GM19193 (cell line): ENCODE measurements at regions not wholly inside any gene's neighbourhood (a gene's known extent, or its start where the extent isn't known, plus 50 kb on each side); places are given as distances from the start of the nearest gene placed in this dataset.

Experiments used
- POLR2A ChIP-seq: IDR thresholded peaks from 4 replicates; pipeline ENCODE4 v1.6.1; 2011; ENCODE audit not compliant: insufficient read depth, insufficient read length; ENCODE audit errors: extremely low read depth

DNA sequence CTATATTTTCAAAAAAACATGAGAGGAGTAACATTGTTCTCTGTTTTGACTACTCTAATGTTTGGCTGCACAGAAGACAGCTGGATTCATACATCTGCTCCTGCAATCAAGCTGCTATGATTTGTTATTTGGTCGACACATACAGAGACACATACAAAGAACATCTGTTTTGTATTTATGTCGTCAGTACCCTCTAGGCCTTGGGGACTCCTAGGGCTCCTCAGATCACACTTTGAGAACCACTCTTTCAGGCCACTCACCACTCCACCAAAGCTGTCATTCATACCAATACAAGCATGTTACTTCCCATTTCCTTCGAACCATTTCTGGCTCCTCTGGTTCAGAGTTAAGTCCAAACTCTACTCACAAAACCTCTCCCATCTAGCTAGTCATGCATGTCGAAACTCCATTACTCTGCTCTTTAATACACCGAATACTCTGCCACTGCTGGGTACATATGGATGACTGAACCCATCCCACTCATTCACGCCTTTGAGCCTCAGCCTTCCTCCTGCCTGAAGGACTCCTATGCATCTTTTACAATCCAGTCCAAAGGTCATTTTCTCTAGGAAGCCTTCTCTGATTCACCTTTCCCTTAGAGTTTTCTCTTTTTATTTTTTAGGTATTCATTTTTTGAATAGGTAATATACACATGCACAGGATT, 102.9 kb upstream of the ARHGEF3 start:
- no peak for TF ChIP-seq POLR2A

GRCh38 chr3:56903231-56903782, 101.6 kb upstream of the ARHGEF3 start:
- TF ChIP-seq POLR2A, result no peak

DNA sequence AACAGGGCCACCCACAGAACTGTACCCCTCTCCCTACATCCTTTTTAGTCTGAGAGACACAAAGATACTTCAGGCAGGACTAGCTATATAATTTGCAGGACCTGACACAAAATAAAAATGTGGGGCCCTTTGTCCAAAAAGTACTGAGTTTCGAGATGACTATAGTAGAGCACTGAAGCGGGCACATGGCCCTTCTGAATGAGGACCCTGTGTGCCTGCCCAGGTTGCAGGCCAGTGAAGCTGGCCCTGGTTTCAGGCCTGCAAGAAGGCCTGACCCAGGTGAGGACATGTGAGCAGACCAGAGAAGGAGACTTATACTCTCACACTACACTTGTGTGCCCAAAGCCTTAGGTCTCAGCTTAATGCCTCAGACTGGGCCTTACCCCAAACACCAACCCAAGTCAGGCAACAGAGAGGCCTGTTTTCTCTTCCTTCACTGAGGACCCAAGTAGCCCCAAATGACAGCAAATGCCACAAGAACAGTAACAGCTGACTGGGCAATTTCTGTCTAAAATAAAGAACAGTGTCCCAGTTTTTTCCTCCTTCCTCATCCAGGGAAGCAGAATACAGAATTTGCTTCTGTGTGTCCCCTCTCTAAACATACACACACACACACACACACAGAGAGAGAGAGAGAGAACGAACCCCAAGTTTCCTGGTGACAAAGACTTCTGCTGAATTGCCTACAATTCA, 100.9 kb upstream of the ARHGEF3 start:
- TF ChIP-seq POLR2A, result no peak

GRCh38 chr3:56900801-56901200, 99.1 kb upstream of the ARHGEF3 start:
- no peak for TF ChIP-seq POLR2A

- TF ChIP-seq POLR2A, result no peak
Measured at GRCh38 chr3:56899851-56900250, 98.1 kb upstream of the ARHGEF3 start.

GRCh38 chr3:56899078-56899477, 97.3 kb upstream of the ARHGEF3 start:
- TF ChIP-seq POLR2A, result no peak

- TF ChIP-seq POLR2A, result no peak
Measured at GRCh38 chr3:56896357-56896756, 94.6 kb upstream of the ARHGEF3 start.

DNA sequence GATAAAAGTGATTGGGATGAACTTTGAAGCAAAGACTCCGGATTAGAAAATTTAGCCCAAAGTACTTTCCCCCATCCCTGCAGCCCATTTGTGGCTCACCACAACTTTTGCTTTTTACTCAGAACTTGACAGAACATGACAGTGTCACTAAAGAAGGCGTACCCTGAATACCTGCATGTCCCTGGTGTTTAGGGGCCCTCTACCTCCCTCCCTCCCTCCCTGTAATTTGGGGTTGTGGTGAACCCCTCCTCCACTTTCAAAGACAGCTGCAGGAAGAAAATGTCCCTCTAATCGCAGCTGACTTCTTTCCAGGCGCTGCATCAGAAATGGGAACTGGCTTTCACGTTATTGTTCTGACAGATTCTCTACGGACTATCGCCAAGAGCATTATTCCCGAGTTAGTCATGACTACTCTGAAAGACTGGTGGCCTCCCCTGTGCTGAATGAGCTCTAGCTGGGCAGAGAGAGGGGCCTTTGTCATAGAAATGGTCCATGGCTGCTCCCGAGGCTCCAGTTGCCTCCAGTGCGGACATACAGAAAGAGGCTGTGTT, 93.2 kb upstream of the ARHGEF3 start:
- TF ChIP-seq POLR2A, result no peak

GRCh38 chr3:56890448-56891091, 88.8 kb upstream of the ARHGEF3 start:
- TF ChIP-seq POLR2A, result no peak

GRCh38 chr3:56889131-56889530, 87.4 kb upstream of the ARHGEF3 start:
- TF ChIP-seq POLR2A, result no peak

- no peak for TF ChIP-seq POLR2A
Measured at GRCh38 chr3:56887402-56888025, 85.8 kb upstream of the ARHGEF3 start.

DNA sequence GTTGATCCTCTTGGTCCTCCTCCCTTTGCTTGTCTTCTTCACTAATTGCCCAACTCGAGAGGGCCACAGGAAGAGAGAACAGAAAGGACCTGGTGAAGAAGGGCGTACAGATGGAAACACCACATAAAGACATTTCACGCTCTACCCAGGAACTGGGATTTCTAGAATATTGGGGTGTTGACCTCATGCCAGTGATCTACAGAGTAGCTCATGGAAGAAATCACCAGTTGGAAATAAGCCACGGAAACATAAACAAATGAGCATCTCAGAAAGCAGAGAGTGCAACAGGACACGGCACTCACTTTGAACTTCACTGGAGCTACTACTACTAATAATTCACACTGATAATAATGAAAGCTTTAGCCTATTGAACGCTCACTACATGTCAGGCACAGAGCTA, 84.6 kb upstream of the ARHGEF3 start:
- no peak for TF ChIP-seq POLR2A

DNA sequence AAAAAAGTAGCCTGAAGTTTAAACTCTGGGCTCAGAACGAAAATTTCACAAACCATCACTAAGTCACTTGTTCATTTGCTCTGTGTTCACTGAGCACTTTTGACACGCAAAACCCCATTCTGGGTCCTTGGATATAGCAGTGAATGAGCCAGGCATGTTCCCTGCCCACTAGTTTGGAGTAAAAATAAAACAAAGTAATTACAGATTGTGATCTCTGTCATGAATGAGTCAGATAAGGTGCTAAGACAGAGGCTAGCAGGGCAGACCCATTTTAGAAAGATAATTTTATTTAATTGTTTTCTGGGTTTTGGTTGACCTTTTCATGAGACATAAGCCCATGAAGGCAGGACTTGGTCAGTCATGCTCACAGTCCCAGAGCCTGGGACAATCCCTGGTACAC, 84.1 kb upstream of the ARHGEF3 start:
- no peak for TF ChIP-seq POLR2A

DNA sequence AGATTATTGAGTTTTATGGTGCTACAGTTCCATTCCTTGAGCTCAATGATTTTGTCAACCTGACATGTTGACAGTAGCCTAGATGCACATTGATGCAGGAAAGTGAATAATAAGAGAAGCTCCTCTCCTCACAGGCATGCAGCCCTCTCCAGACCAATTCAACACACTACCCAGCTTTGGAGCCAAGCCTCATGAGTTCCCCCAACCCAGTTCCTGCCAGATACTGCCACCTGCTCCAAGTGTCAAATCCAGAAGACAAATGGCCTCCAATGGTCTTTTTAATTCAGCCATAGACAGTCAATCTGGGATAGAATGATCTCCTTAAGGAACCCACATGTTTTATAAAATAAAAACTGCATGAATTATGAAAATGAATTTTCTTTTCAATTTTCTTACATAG, 83.7 kb upstream of the ARHGEF3 start:
- no peak for TF ChIP-seq POLR2A

- no peak for TF ChIP-seq POLR2A
Measured at GRCh38 chr3:56884387-56884786, 82.6 kb upstream of the ARHGEF3 start.
